GM18505 (cell line): ENCODE measurements at regions not wholly inside any gene's neighbourhood (a gene's known extent, or its start where the extent isn't known, plus 50 kb on each side); places are given as distances from the start of the nearest gene placed in this dataset.

Experiments
- ATAC-seq: cut with Tn5 transposase; IDR thresholded peaks from one replicate; pipeline ENCODE4 v1.9.1; 2021; ENCODE audit not compliant: unreplicated experiment
- POLR2A ChIP-seq: IDR thresholded peaks from 4 replicates; pipeline ENCODE4 v1.6.1; 2011; ENCODE audit warnings: borderline replicate concordance; ENCODE audit not compliant: insufficient read depth, insufficient read length; ENCODE audit errors: extremely low read depth

DNA sequence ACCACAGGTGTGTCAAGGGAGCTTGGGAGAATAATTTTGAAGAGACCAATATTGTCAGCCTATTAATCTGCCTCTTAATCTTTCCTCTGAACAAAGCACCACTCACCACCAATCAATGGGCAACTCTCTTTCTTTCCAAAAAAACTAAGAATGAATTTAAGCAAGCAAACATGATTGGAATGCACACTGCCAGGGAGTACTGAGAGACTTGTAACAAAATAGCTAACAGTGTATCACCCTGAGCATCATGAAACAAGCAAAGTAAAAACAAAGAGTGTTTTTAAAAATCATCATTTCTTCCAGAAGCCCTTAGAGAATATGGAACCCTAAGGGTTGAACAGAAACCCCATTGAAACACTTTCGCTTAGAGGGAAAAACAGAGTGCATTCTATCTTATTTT lies 299.7 kb downstream of the DSEL start:
- no peak for TF ChIP-seq POLR2A
- no peak for ATAC-seq

DNA sequence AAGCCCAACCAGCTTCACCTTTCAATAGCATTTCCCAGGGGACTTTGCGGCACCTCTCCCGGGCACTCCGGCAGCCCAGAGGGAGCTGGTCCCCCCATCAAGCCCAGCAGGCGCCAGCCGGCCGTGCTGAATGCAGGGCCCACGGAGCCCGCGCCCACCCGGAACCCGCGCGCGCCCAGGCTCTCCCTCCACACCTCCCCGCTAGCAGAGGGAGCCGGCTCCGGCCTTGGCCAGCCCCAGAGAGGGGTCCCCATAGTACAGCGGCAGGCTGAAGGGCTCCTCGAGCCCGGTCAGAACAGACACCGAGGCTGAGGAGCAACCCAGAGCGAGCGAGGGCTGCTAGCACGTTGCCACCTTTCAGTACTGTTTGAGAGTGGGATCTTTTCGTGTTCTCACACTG lies 300.8 kb downstream of the DSEL start:
- no peak for TF ChIP-seq POLR2A
- ATAC-seq, result no peak

DNA sequence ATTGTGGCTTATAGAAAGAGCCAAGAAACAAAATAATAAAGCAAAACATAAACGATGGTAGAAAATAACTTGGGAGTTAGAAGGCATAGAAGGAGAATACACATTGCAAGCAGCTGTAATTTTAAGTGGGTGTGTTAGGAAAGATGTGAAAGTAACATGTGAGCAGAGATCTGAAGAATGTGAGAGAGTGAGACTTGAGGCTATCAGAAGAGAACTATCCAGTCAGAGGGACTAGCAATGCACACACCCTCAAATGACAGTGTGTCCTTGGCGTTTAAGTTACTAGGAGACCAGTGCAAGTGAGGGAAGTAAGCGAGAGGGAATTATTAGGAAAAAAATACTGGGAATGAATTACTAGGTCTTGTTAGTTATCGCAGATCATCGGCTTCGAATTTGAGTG lies 304.9 kb downstream of the DSEL start:
- no peak for TF ChIP-seq POLR2A
- no peak for ATAC-seq

GRCh38 chr18:67200665-67201064 lies 315.9 kb downstream of the DSEL start:
- no peak for TF ChIP-seq POLR2A
- peak; percentile 15 for ATAC-seq

- TF ChIP-seq POLR2A, result no peak
- ATAC-seq, result peak; percentile 98
These were observed 316.4 kb downstream of the DSEL start for GRCh38 chr18:67199993-67200617.

DNA sequence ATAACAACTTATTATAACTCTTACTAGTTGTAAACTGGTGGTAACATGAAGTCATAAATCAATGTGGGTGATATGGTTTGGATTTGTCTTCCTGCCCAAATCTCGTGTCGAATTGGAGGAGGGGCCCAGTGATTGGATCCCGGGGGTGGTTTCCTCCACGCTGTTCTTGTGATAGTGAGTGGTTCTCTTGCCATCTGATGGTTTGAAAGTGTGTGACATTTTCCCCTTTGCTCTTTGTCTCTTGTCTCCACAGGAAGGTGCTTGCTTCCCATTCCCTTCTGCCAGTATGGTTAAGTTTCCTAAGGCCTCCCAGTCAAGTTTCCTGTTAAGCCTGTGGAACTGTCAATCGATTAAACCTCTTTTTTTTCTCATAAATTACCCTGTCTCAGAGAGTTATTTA lies 321.6 kb downstream of the DSEL start:
- TF ChIP-seq POLR2A, result no peak
- ATAC-seq, result no peak

- TF ChIP-seq POLR2A, result no peak
- no peak for ATAC-seq
These were observed 324.0 kb downstream of the DSEL start for GRCh38 chr18:67192535-67192934.

DNA sequence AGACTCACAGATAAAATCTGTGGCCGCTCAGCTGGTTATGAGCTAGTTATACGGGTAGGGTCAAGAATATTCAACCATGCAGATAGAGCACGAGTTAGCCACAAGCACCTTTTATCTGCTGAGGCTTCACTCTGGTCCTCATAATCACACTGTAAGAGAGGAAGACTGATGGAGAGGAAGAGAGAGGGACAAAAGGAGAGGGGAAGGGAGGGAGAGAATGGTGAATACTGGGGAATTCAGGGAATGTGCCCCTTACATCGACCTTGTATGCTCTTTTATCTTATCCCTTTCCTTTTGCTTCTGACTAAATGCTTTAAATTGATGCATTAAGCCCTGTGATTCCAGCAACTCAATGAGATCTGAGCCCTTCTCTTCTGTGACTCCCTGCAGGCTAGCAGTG lies 333.1 kb downstream of the DSEL start:
- TF ChIP-seq POLR2A, result no peak
- no peak for ATAC-seq

GRCh38 chr18:67179726-67180125 lies 336.8 kb downstream of the DSEL start:
- no peak for TF ChIP-seq POLR2A
- no peak for ATAC-seq

DNA sequence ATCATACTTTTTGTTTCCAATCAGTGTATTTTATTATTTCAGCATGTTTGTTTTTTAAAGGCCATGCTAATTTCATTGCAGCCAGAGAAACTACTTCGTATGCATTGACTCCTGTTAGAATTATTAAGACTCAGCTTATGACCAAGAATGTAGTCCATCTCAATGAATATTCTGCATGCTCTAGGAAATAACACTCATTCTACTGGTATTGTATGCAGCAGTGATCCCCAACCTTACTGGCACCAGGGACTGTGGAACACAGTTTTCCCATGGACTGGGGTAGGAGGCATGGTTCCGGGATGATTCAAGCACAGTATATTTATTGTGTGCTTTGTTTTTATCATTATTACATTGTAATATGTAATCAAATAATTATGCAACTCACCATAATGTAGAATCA lies 356.9 kb downstream of the DSEL start:
- no peak for TF ChIP-seq POLR2A
- no peak for ATAC-seq

GRCh38 chr18:67154979-67155378 lies 361.5 kb downstream of the DSEL start:
- no peak for TF ChIP-seq POLR2A
- ATAC-seq, result no peak

DNA sequence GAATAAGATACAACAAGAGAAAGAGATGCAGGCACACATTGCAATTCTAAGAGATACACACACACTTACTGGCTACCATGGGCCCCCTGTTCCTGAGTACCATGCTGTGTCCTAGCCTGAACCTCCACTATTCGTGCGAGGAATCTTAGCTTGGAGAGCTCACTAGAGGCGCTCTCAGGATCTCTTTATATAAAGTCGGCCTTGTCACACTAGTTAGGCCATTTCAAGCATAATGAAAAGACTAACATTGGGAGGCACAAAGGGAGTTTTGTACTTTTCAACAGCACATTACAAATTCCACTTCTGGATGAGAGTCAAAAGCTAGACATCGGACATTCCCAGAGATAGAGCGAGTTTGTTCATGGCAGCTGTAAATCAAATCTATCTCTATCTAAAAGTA lies 365.2 kb downstream of the DSEL start:
- TF ChIP-seq POLR2A, result no peak
- ATAC-seq, result no peak

DNA sequence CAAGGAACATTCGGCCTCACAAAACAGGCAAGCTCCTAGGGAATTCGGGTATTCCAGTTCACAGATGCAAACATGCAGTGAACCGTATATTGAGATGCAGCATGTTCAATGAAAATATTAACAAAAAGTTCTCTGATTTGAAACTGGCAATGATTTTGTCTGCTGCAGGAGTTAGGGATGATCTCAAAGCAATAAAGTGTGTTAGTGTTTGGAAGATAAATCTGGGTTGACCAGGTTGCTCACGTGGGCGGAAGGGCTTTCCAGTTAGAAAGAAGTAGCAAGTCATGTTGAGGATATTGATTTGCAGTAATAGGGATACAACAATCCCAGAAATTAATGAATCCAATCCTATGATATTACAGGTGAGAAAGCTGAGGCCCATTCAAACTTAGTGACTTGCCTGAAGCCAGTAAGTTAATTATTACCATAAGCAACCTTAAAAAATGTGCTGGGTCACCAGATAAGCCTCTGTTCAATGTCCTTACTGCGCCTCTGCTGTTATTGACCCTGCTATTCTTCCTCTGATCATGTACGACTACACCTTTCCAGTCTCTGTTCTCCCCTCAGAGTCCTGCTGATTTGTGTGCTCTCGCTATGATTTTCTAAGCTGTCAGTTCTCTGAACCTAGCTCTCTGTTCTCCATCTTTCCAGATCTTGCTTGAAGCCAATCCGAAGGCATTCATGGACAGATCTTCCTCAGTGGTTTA lies 370.8 kb downstream of the DSEL start:
- ATAC-seq, result no peak
- no peak for TF ChIP-seq POLR2A

- no peak for ATAC-seq
- TF ChIP-seq POLR2A, result no peak
These were observed 372.2 kb downstream of the DSEL start for GRCh38 chr18:67144329-67144728.
